Smooth muscle cell (in vitro differentiated cells): ENCODE measurements at regions not wholly inside any gene's neighbourhood (a gene's known extent, or its start where the extent isn't known, plus 50 kb on each side); places are given as distances from the start of the nearest gene placed in this dataset.

Experiments
- DNase-seq: peaks from one replicate; lab custom pipeline; 2025; ENCODE audit not compliant: unreplicated experiment; lab: John Stamatoyannopoulos, UW
- H2AFZ ChIP-seq: fragments of 200-600 bp; sonication (generic); 2 replicates; pipeline ENCODE4 v1.6.0; 2016; ENCODE audit warnings: antibody characterized with exemption, low read depth, mild to moderate bottlenecking
- H3F3A ChIP-seq: fragments of 200-600 bp; sonication (generic); 2 replicates; pipeline ENCODE4 v1.6.0; 2017; ENCODE audit warnings: antibody characterized with exemption, low read depth
- H3K27ac ChIP-seq: fragments of 200-600 bp; sonication (generic); 2 replicates; pipeline ENCODE4 v1.5.1; 2016; ENCODE audit warnings: low read depth, mild to moderate bottlenecking
- H3K27me3 ChIP-seq: fragments of 200-600 bp; sonication (generic); 2 replicates; pipeline ENCODE4 v1.6.1; 2016; ENCODE audit warnings: low read depth, mild to moderate bottlenecking
- H3K36me3 ChIP-seq: fragments of 200-600 bp; sonication (generic); 2 replicates; pipeline ENCODE4 v1.5.1; 2016; ENCODE audit warnings: low read depth
- H3K4me1 ChIP-seq: fragments of 200-600 bp; sonication (generic); 2 replicates; pipeline ENCODE4 v1.5.1; 2016; ENCODE audit warnings: low read depth
- H3K4me2 ChIP-seq: fragments of 200-600 bp; sonication (generic); 2 replicates; pipeline ENCODE4 v1.6.0; 2016; ENCODE audit warnings: mild to moderate bottlenecking
- H3K4me3 ChIP-seq: fragments of 200-600 bp; sonication (generic); 2 replicates; pipeline ENCODE4 v1.5.1; 2016; ENCODE audit warnings: mild to moderate bottlenecking
- H3K79me2 ChIP-seq: fragments of 200-600 bp; sonication (generic); 2 replicates; pipeline ENCODE4 v1.6.0; 2016; ENCODE audit warnings: low read depth, mild to moderate bottlenecking
- H3K9ac ChIP-seq: fragments of 200-600 bp; sonication (generic); 2 replicates; pipeline ENCODE4 v1.6.0; 2016; ENCODE audit warnings: low read depth
- H3K9me3 ChIP-seq: fragments of 200-600 bp; sonication (generic); replicated peaks from 2 replicates; pipeline ENCODE4 v1.5.1; 2016; ENCODE audit warnings: low read depth
- H4K20me1 ChIP-seq: fragments of 200-600 bp; sonication (generic); 2 replicates; pipeline ENCODE4 v1.6.0; 2016; ENCODE audit warnings: low read depth
- CTCF ChIP-seq: fragments of 200-600 bp; sonication (generic); IDR thresholded peaks from 2 replicates; pipeline ENCODE4 v1.5.1; 2017; ENCODE audit warnings: borderline replicate concordance, mild to moderate bottlenecking, antibody characterized with exemption; ENCODE audit not compliant: insufficient read depth, poor library complexity, severe bottlenecking
- WGBS: methylation state at CpG from one replicate; pipeline ENCODE4 v1.1.7; 2016; ENCODE audit warnings: low lambda C conversion rate; 5-methylcytosine and 5-hydroxymethylcytosine counted together

GRCh38 chr3:34864011-34864410, 775.3 kb upstream of the ARPP21 start:
- no peak for TF ChIP-seq CTCF
- H2AFZ ChIP-seq, result no peak overlapping the region
- no peak overlapping the region for H3K27ac ChIP-seq
- no peaks in the 10 kb centered on the region for H3K36me3 ChIP-seq
- no peak for DNase-seq
- no peaks in the 10 kb centered on the region for H4K20me1 ChIP-seq
- no peaks in the 10 kb centered on the region for H3K9me3 ChIP-seq
- H3K4me3 ChIP-seq, result no peak overlapping the region
- no peak overlapping the region for H3K4me2 ChIP-seq
- H3K79me2 ChIP-seq, result no peaks in the 10 kb centered on the region
- no peaks in the 10 kb centered on the region for H3K27me3 ChIP-seq
- H3K4me1 ChIP-seq, result peaks cover 9% of the 10 kb centered on the region
- no peak overlapping the region for H3K9ac ChIP-seq
- no peaks in the 10 kb centered on the region for H3F3A ChIP-seq
- WGBS, result 78% methylated on average over 3 of the region's 3 CpGs

- Histone ChIP-seq H3K9ac (no peak overlapping the region), H3K4me1 (peaks cover 9% of the 10 kb centered on the region), H3K27me3 (no peaks in the 10 kb centered on the region), H3K9me3 (no peaks in the 10 kb centered on the region), H4K20me1 (no peaks in the 10 kb centered on the region), H3K36me3 (no peaks in the 10 kb centered on the region), H3K4me2 (no peak overlapping the region), H3K79me2 (no peaks in the 10 kb centered on the region), H3K4me3 (no peak overlapping the region), H2AFZ (no peak overlapping the region), H3K27ac (no peak overlapping the region), H3F3A (no peaks in the 10 kb centered on the region)
- TF ChIP-seq CTCF, result no peak
- DNase-seq, result no peak
- 87% methylated on average over 2 of the region's 2 CpGs for WGBS
Observed at GRCh38 chr3:34865346-34865745, 774.0 kb upstream of the ARPP21 start.

- no peak overlapping the region for H3K4me3 ChIP-seq
- H3K9me3 ChIP-seq, result no peaks in the 10 kb centered on the region
- no peaks in the 10 kb centered on the region for H3F3A ChIP-seq
- H4K20me1 ChIP-seq, result no peaks in the 10 kb centered on the region
- H3K27ac ChIP-seq, result no peak overlapping the region
- H3K79me2 ChIP-seq, result no peaks in the 10 kb centered on the region
- WGBS, result 81% methylated on average over 1 of the region's 1 CpG
- H2AFZ ChIP-seq, result no peak overlapping the region
- no peak overlapping the region for H3K4me2 ChIP-seq
- H3K27me3 ChIP-seq, result no peaks in the 10 kb centered on the region
- TF ChIP-seq CTCF, result no peak
- no peaks in the 10 kb centered on the region for H3K36me3 ChIP-seq
- DNase-seq, result no peak
- peaks cover 9% of the 10 kb centered on the region for H3K4me1 ChIP-seq
- H3K9ac ChIP-seq, result no peak overlapping the region
Observed at GRCh38 chr3:34868935-34869334, 770.4 kb upstream of the ARPP21 start.

GRCh38 chr3:34869696-34870095, 769.6 kb upstream of the ARPP21 start:
- peaks cover 9% of the 10 kb centered on the region for H3K4me1 ChIP-seq
- H3K36me3 ChIP-seq, result no peaks in the 10 kb centered on the region
- DNase-seq, result no peak
- H3F3A ChIP-seq, result no peaks in the 10 kb centered on the region
- TF ChIP-seq CTCF, result no peak
- no peak overlapping the region for H3K4me3 ChIP-seq
- no peaks in the 10 kb centered on the region for H3K79me2 ChIP-seq
- no peak overlapping the region for H3K27ac ChIP-seq
- no peaks in the 10 kb centered on the region for H4K20me1 ChIP-seq
- 95% methylated on average over 1 of the region's 1 CpG for WGBS
- no peaks in the 10 kb centered on the region for H3K27me3 ChIP-seq
- H2AFZ ChIP-seq, result no peak overlapping the region
- H3K4me2 ChIP-seq, result no peak overlapping the region
- H3K9ac ChIP-seq, result no peak overlapping the region
- H3K9me3 ChIP-seq, result no peaks in the 10 kb centered on the region
